VCaP (cell line): ENCODE measurements at regions not wholly inside any gene's neighbourhood (a gene's known extent, or its start where the extent isn't known, plus 50 kb on each side); places are given as distances from the start of the nearest gene placed in this dataset.

Experiments
- H3K27ac ChIP-seq: fragments of 450-650 bp; 2 replicates; pipeline ENCODE4 v1.5.1; 2017
- TF ChIP-seq, protein P1 (sequence below): fragments of 450-650 bp; conservative IDR thresholded peaks from 2 replicates; pipeline ENCODE4 v1.5.1; 2017; ENCODE audit warnings: mild to moderate bottlenecking, moderate library complexity

DNA sequence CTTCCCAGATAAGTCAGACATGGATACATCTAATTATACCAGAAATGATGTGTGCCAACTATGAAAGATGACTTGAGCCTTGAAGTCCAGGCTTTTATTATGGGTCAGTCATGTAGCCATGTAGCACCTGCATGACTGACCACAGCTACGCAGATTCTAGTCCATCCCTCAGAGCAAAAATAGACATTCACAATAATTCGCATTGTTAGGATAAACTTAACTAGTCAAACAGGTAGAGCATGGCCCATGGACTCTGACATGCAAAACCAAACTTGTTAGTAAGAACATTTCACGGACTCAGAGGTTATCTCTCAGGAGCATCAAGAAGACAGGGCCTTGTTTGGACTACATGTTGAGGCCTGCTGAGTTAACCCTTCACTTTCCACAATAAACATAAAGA is 132.6 kb downstream of the PWWP3B start:
- TF ChIP-seq, protein P1, sequence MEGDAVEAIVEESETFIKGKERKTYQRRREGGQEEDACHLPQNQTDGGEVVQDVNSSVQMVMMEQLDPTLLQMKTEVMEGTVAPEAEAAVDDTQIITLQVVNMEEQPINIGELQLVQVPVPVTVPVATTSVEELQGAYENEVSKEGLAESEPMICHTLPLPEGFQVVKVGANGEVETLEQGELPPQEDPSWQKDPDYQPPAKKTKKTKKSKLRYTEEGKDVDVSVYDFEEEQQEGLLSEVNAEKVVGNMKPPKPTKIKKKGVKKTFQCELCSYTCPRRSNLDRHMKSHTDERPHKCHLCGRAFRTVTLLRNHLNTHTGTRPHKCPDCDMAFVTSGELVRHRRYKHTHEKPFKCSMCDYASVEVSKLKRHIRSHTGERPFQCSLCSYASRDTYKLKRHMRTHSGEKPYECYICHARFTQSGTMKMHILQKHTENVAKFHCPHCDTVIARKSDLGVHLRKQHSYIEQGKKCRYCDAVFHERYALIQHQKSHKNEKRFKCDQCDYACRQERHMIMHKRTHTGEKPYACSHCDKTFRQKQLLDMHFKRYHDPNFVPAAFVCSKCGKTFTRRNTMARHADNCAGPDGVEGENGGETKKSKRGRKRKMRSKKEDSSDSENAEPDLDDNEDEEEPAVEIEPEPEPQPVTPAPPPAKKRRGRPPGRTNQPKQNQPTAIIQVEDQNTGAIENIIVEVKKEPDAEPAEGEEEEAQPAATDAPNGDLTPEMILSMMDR: no peak
- H3K27ac ChIP-seq: no peak overlapping the region

DNA sequence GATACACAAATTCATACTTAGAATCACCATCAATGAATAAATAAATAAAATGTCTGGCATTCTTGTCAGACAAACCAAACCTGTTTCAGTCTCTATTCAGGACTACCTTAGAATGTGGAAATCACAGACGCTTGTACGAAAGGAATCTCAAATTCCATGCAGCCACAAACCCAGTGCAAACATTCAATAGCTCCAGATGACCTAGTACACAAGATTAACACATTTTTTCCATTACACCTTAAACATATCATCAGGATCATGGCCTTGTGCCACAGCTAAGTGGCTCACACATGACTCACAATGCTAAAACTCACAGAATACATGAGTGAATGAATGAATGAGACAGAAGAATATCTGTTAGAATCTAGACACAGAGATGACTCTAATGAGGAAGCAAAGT is 134.2 kb downstream of the PWWP3B start:
- H3K27ac ChIP-seq: no peak overlapping the region
- TF ChIP-seq, protein P1: no peak

DNA sequence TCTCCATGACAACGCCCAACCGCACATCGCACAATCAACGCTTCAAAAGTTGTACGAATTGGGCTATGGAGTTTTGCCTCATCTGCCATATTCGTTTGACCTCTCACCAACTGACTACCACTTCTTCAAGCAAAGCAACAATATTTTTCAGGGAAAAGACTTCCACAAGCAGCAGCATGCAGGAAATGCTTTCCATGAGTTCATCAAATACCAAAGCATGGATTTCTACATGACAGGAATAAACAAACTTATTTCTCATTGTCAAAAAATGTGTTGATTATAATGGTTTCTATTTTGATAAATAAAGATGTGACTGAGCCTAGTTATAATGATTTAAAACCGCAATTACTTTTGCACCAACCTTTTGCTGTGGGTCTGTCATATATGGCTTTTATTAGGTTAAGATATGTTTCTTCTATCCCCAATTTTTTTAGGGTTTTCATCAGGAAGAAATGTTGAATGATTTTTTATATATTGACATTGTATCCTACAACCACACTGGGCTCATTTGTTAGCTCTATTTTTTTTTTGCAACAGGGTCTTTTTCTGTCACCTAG is 138.4 kb downstream of the PWWP3B start:
- TF ChIP-seq, protein P1: no peak
- no peak overlapping the region for H3K27ac ChIP-seq

DNA sequence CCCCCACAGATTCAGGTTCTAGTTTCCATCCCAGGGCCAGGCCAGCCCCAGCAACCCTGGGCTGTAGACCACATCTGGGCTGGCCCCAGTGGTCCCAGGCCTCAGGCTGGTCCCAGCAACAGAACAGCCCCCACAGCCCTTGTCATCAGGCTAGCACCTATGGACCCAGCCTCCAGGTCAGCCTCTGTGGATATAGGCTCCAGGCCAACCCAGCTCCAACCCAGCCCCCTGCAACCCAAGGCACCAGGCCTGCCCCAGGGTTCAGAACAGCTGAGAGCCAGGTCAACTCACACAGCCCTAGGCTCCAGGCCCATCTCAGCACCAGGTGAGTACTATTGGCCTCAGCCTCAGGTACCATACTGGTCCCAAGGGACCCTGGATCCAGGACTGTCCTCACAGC is 155.3 kb downstream of the PWWP3B start:
- no peak overlapping the region for H3K27ac ChIP-seq

DNA sequence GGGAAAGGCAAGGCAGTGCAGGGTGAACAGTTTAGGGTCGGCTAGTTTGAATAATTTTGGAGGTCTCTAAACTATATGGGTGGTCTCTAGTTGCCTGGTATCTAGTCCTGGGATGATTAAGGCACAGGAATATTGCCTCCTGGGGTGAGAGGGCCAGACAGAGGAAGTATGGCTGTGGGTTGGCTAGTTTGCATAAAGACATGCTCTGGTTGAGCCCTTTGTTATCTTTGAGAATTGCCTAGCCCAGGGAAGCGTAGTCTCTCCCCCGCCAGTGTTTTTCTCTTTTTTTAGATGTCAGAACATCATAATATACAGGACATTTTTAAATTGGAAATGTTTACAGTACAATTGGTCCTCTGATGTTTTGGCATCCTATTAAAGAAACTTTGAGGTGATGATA is 163.5 kb downstream of the PWWP3B start:
- TF ChIP-seq, protein P1: no peak
- H3K27ac ChIP-seq: no peak overlapping the region

More for the DNA sequence above, 155.3 kb downstream of the PWWP3B start:
- TF ChIP-seq, protein P1: no peak

DNA sequence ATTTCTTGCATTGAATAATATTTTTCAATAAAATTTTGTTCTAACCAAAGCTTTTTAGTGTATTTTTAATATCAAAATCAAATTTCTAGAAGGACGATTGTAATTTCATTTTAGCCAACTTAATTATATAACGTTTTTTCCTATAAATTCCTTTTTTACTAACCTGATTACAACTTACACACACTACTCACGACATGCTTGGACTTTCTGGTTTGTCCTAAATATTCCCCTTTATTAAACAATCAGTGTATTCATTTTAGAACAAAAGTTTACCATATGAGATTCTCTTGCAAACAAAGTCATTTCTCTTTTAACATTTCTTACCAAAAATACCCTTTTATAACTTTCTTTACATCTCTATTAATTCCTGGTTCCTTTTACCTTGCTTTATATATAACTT is 173.7 kb downstream of the PWWP3B start:
- TF ChIP-seq, protein P1: no peak
- no peak overlapping the region for H3K27ac ChIP-seq

DNA sequence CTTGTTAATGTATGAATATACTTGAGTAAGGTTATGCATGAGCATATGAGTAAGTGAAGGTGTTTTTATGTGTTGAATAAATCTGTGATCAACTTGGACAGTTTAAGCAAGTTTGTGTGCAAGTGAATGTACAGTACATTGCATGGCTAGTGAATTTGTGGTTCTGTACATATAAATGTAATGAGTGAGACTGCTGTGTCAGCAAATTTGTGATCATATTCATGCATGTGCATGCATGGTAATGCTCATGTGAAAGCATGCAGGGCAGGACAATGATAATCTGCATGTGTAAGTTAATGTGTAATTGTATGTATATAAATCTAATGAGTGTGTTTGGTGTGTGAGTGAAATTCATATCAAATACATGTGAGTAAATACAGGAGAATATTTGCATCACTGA is 188.5 kb downstream of the PWWP3B start:
- TF ChIP-seq, protein P1: no peak
- H3K27ac ChIP-seq: no peak overlapping the region

DNA sequence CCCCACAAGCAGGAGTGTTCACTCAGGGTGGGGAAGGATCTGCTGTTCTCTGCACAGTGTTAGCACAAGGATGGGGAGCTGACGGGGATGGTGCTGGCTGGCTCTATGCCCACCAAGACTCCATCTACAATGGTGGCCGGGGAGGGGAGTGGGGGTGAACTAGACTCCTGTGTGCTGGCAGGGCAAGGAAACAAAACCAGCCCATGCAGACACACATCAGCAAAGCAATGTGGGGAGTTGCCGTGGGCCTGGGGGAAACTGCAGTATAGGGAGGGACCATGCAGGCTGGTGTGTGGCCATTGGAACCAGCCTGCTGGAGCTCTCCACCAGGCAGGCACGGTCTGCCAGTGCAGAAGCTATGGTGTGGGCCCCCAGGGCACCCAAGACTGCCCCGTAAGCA is 195.1 kb downstream of the PWWP3B start:
- TF ChIP-seq, protein P1: no peak
- H3K27ac ChIP-seq: no peak overlapping the region
